Mucosa of descending colon (tissue), 3 donors: ENCODE measurements at regions not wholly inside any gene's neighbourhood (a gene's known extent, or its start where the extent isn't known, plus 50 kb on each side); places are given as distances from the start of the nearest gene placed in this dataset.

Experiments used
- ATAC-seq: fragments of 200-7000 bp; cut with Tn5 transposase; one replicate; pipeline ENCODE4 v1.9.1; 2020; ENCODE audit warnings: mild to moderate bottlenecking, moderate library complexity
- DNase-seq, 3 donors: peaks; one replicate each; pipeline ENCODE4 v3.0.0-alpha.2; 2020
- H3K36me3 ChIP-seq: fragments of 200-600 bp; one replicate; pipeline ENCODE4 v1.8.0; 2021; ENCODE audit warnings: low read depth, mild to moderate bottlenecking
- H3K4me1 ChIP-seq: fragments of 200-600 bp; one replicate; pipeline ENCODE4 v1.8.0; 2021; ENCODE audit warnings: low read depth, mild to moderate bottlenecking
- H3K4me3 ChIP-seq: fragments of 200-600 bp; one replicate; pipeline ENCODE4 v1.8.0; 2021; ENCODE audit warnings: mild to moderate bottlenecking
- H3K9me3 ChIP-seq: fragments of 200-600 bp; one replicate; pipeline ENCODE4 v1.8.0; 2021; ENCODE audit warnings: mild to moderate bottlenecking
- intact Hi-C, 2 donors: fragments of 100-400 bp; cut with DNase I in 1 of 2; cut with micrococcal nuclease in 1 of 2; formaldehyde crosslinking; loops; one replicate each; pipeline versions ENCODE4 v1.11.0 to v1.11.1; 2022; cut with DNase I, micrococcal nuclease
- TF ChIP-seq, protein P1 (sequence below): fragments of 200-600 bp; IDR thresholded peaks from one replicate; pipeline ENCODE4 v1.8.0; 2022; ENCODE audit warnings: antibody characterized with exemption, mild to moderate bottlenecking
- donor health status: DM: no; HTN: no; CAD: no; lungs with moderate emphysema.
- donor health status: DM: no; HTN: no; CAD: no.
- donor health status: DM: no; HTN: yes; CAD: no.

DNA sequence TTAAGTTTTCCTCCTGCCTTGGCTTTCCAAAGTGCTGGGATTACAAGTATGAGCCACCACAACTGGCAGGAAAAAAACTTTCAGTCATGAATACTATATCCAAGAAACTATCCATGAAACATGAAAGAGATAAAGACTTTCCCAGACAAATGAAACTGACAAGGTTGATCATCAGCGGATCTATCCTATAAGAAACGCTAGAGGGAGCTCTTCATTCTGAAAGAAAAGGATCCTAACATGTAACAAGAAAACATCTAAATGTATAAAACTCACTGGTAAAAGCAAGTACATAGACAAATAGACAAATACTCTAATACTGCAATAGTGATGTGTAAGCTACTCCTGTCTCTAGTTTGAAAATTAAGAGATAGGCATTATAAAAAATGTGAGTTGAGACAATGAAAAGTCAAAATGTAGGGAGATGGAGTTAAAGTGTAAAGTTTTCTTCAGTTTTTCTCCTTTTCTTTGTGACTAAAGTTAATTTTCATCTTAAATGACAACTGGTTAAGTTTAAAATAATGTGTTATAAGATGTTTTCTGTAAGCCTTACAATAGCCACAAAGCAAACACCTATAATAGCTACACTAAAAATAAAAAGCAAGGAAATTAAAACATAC is 79.6 kb upstream of the TEKT1 start:
- Histone ChIP-seq H3K4me3 (no peak overlapping the region), H3K4me1 (no peaks in the 10 kb centered on the region), H3K9me3 (no peaks in the 10 kb centered on the region), H3K36me3 (no peaks in the 10 kb centered on the region)
- DNase-seq (no peak), ATAC-seq (peak; percentile 27)
- TF ChIP-seq, protein P1, sequence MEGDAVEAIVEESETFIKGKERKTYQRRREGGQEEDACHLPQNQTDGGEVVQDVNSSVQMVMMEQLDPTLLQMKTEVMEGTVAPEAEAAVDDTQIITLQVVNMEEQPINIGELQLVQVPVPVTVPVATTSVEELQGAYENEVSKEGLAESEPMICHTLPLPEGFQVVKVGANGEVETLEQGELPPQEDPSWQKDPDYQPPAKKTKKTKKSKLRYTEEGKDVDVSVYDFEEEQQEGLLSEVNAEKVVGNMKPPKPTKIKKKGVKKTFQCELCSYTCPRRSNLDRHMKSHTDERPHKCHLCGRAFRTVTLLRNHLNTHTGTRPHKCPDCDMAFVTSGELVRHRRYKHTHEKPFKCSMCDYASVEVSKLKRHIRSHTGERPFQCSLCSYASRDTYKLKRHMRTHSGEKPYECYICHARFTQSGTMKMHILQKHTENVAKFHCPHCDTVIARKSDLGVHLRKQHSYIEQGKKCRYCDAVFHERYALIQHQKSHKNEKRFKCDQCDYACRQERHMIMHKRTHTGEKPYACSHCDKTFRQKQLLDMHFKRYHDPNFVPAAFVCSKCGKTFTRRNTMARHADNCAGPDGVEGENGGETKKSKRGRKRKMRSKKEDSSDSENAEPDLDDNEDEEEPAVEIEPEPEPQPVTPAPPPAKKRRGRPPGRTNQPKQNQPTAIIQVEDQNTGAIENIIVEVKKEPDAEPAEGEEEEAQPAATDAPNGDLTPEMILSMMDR = peak; percentile 40
- intact Hi-C loops = loop anchor here (5.0 kb wide), 2 partner anchors 86 to 91 kb away; partner anchors contain the start of gene ALOX12 (in 1 of the 2)

DNA sequence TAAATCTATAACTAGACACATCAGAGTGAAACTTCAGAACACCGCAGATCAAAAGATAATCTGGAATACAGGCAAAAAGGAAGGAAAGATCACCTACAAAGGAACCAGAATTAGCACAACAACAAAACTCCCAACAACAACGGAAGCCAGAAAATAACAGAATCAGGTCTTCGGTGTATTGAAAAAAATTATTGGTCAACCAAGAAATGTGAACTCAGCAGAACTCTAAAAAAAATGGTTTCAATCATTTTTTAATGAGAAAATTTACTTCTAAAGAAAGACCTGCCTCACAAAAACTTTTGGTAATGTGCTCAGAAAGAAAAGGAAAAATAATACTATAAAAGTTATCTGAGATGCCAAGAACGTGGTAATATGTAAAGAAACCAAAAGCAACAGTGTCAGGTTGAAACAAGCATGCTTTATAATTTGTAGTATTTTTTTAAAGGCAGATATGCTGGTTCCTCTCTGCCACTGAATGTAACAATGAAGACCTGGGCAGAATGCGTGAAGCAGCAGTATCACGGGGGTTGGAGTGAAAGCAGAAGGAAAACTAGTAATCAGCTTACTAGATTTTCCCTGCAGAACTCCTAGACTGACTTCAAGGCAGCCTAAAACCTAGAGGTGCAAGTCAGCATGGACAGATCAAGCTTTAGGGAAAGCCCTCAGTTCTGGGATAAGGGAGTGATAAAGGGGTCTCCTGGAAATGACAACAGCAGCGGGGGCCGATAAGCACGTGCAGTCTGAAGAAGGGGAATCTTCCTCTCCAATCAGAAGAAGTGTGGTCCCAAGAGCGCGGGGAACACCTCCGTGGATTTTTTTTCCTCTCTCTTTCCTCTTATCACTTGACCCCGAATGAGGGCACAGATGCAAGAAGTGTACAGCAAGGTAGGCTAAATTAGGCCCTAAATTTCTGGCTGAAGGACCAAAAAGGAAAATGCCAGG is 80.9 kb upstream of the TEKT1 start:
- Histone ChIP-seq H3K9me3 (no peaks in the 10 kb centered on the region), H3K4me3 (no peak overlapping the region), H3K36me3 (no peaks in the 10 kb centered on the region), H3K4me1 (no peaks in the 10 kb centered on the region)
- no peak for ATAC-seq
- TF ChIP-seq, protein P1 = no peak
- no peak for DNase-seq
- intact Hi-C loops = loop anchor here (5.0 kb wide), 2 partner anchors 85 to 90 kb away; partner anchors contain the start of gene ALOX12 (in 1 of the 2)

DNA sequence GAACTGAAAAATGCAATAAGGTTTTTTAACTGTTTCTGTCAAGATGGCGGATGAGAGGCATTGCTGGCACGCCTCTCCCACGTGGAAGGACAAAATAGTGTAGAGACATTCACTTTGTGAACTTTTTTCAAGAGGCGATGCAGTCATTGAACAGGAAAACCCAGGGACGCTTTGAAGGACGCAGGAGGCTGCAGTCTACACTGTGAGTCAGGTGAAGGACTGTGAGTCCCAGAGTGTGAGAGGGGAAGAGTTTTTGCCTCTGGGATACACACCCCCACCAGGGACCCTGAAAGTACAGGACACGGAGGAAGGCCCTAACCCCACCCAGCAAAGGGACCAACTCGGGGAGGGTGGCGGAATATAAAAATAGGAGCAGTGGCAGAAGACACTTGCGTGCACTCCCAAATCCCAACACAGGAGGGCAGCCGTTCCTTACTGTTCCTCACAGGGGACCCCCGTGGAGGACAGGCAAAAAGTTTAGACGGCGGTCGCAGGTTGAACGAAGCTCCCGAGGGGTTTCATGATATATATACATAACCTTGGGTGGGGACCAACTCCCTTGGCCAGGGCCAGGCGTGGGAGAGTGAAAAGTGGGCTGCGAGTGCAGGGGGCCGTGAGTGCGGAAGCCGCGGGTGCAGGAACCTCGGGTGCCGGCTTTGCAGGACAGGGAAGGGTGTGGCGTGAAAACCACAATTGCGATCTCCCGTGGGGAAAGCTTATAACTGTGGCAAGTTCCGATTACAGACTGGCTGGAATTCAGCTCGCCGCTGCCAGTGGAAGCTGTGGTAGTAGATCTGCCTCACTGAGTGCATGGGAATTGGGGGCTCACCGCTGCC is 82.0 kb upstream of the ALOX12 start:
- ATAC-seq (peak; percentile 74), DNase-seq (peak in 2 of 3 donors; percentile 78 to 84)
- Histone ChIP-seq H3K4me3 (no peak overlapping the region), H3K4me1 (no peaks in the 10 kb centered on the region), H3K9me3 (no peaks in the 10 kb centered on the region), H3K36me3 (no peaks in the 10 kb centered on the region)
- intact Hi-C loops = loop anchor here (5.0 kb wide), 2 partner anchors 83 to 88 kb away; partner anchors contain the start of gene ALOX12 (in 1 of the 2)
- TF ChIP-seq, protein P1 = peak; percentile 68

- H3K4me3 ChIP-seq = no peak overlapping the region
- H3K36me3 ChIP-seq = no peaks in the 10 kb centered on the region
- H3K9me3 ChIP-seq = no peaks in the 10 kb centered on the region
- TF ChIP-seq, protein P1 = no peak
- DNase-seq (peak in 2 of 3 donors; percentile 14 to 36), ATAC-seq (no peak)
- no peaks in the 10 kb centered on the region for H3K4me1 ChIP-seq
- intact Hi-C loops = loop anchor here (5.0 kb wide), 2 partner anchors 83 to 88 kb away; partner anchors contain the start of gene ALOX12 (in 1 of the 2)
Observed at GRCh38 chr17:6914711-6915110, 81.1 kb upstream of the ALOX12 start.

DNA sequence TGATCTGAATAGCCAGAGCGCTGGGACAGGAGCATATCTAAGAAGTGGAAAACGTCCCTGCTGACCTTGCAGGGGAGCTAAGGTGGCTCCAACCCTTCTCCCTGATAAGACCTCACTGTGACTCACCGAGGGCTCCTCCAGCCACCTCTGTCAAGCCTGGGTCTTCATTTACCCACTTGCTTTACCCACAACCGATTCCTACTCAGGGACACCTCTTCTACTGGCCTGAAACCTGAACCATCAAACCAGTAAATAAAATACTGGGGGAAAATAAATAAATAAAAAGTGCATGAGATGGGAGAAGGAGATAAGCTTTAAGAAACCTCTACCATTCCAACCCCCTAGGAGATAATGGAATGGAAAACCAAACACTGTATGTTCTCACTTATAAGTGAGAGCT is 80.2 kb upstream of the ALOX12 start:
- intact Hi-C loops = no loop called here
- H3K36me3 ChIP-seq = no peaks in the 10 kb centered on the region
- no peaks in the 10 kb centered on the region for H3K9me3 ChIP-seq
- H3K4me3 ChIP-seq = no peak overlapping the region
- TF ChIP-seq, protein P1 = no peak
- ATAC-seq (no peak), DNase-seq (no peak)
- no peaks in the 10 kb centered on the region for H3K4me1 ChIP-seq
